ENCODE measurements at regions not wholly inside any gene's neighbourhood (a gene's known extent, or its start where the extent isn't known, plus 50 kb on each side); places are given as distances from the start of the nearest gene placed in this dataset.
A peak's percentile ranks its signal among the peaks of the same experiment; 100 is the strongest.

- in situ Hi-C loops (cut with MboI; ENCODE audit: low sequenced_read_pairs in 4 of 4) (no loop called here), intact Hi-C loops (cut with DNase I; ENCODE audit: low total_unique reads) (no loop called here)
- no peaks in the 10 kb centered on the region for H3K9me3 ChIP-seq
- no peaks in the 10 kb centered on the region for H3K4me1 ChIP-seq
- H3K27me3 ChIP-seq = no peaks in the 10 kb centered on the region
- H3K36me3 ChIP-seq = no peaks in the 10 kb centered on the region
- DNase-seq (no peak), ATAC-seq (no peak)
- no peak overlapping the region for H3K4me3 ChIP-seq
- TF ChIP-seq CTCF (IDR thresholded peaks at IDR 0.05 in 4 of 5, conservative IDR thresholded peaks at IDR 0.05 in 1 of 5) (no peak), POLR2A (IDR thresholded peaks at IDR 0.05) (no peak)
- no peak overlapping the region for H3K27ac ChIP-seq
Observed at GRCh38 chr11:79720115-79720514, 279.3 kb upstream of the TENM4 start.

GRCh38 chr11:79708319-79708932, 267.6 kb upstream of the TENM4 start:
- Histone ChIP-seq H3K27me3 (no peaks in the 10 kb centered on the region), H3K27ac (no peak overlapping the region), H3K4me3 (no peak overlapping the region), H3K9me3 (no peaks in the 10 kb centered on the region), H3K36me3 (no peaks in the 10 kb centered on the region), H3K4me1 (no peaks in the 10 kb centered on the region)
- intact Hi-C loops (cut with DNase I; ENCODE audit: low total_unique reads) = no loop called here
- TF ChIP-seq CTCF (IDR thresholded peaks at IDR 0.05 in 4 of 5, conservative IDR thresholded peaks at IDR 0.05 in 1 of 5) = peak in 1 of 5 experiments; percentile 19
- no peak for TF ChIP-seq POLR2A (IDR thresholded peaks at IDR 0.05)
- no peak for DNase-seq
- ATAC-seq = no peak
- in situ Hi-C loops (cut with MboI; ENCODE audit: low sequenced_read_pairs in 4 of 4) = no loop called here

GRCh38 chr11:79705648-79706047, 264.8 kb upstream of the TENM4 start:
- TF ChIP-seq CTCF (IDR thresholded peaks at IDR 0.05 in 4 of 5, conservative IDR thresholded peaks at IDR 0.05 in 1 of 5) (no peak), POLR2A (IDR thresholded peaks at IDR 0.05) (no peak)
- no peaks in the 10 kb centered on the region for H3K4me1 ChIP-seq
- ATAC-seq = no peak
- no peaks in the 10 kb centered on the region for H3K36me3 ChIP-seq
- no peak for DNase-seq
- no peak overlapping the region for H3K27ac ChIP-seq
- in situ Hi-C loops (cut with MboI; ENCODE audit: low sequenced_read_pairs in 4 of 4) (no loop called here), intact Hi-C loops (cut with DNase I; ENCODE audit: low total_unique reads) (no loop called here)
- no peak overlapping the region for H3K4me3 ChIP-seq
- no peaks in the 10 kb centered on the region for H3K27me3 ChIP-seq
- H3K9me3 ChIP-seq = no peaks in the 10 kb centered on the region

GRCh38 chr11:79702303-79702702, 261.5 kb upstream of the TENM4 start:
- Histone ChIP-seq H3K27me3 (no peaks in the 10 kb centered on the region), H3K27ac (no peak overlapping the region), H3K36me3 (no peaks in the 10 kb centered on the region), H3K4me3 (no peak overlapping the region), H3K4me1 (no peaks in the 10 kb centered on the region), H3K9me3 (no peaks in the 10 kb centered on the region)
- ATAC-seq (no peak), DNase-seq (no peak)
- intact Hi-C loops (cut with DNase I; ENCODE audit: low total_unique reads) = no loop called here
- TF ChIP-seq POLR2A (IDR thresholded peaks at IDR 0.05) (no peak), CTCF (IDR thresholded peaks at IDR 0.05 in 4 of 5, conservative IDR thresholded peaks at IDR 0.05 in 1 of 5) (no peak)
- in situ Hi-C loops (cut with MboI; ENCODE audit: low sequenced_read_pairs in 4 of 4) = no loop called here

GRCh38 chr11:79699246-79699645, 258.4 kb upstream of the TENM4 start:
- Histone ChIP-seq H3K9me3 (no peaks in the 10 kb centered on the region), H3K27me3 (no peaks in the 10 kb centered on the region), H3K4me1 (no peaks in the 10 kb centered on the region), H3K27ac (no peak overlapping the region), H3K36me3 (no peaks in the 10 kb centered on the region), H3K4me3 (no peak overlapping the region)
- intact Hi-C loops (cut with DNase I; ENCODE audit: low total_unique reads) (no loop called here), in situ Hi-C loops (cut with MboI; ENCODE audit: low sequenced_read_pairs in 4 of 4) (no loop called here)
- no peak for ATAC-seq
- no peak for DNase-seq
- TF ChIP-seq POLR2A (IDR thresholded peaks at IDR 0.05) = no peak
- no peak for TF ChIP-seq CTCF (IDR thresholded peaks at IDR 0.05 in 4 of 5, conservative IDR thresholded peaks at IDR 0.05 in 1 of 5)

Data from gastrocnemius medialis (tissue), 4 donors.